ENCODE measurements at regions not wholly inside any gene's neighbourhood (a gene's known extent, or its start where the extent isn't known, plus 50 kb on each side); places are given as distances from the start of the nearest gene placed in this dataset.

- Histone ChIP-seq H2AFZ (ENCODE audit: control insufficient read depth, low read length) (no peak overlapping the region), H3K36me3 (ENCODE audit: control insufficient read depth in 2 of 2, extremely low read depth in 1 of 2, insufficient read depth in 2 of 2, low read length in 2 of 2) (no peaks in the 10 kb centered on the region), H3K9me1 (ENCODE audit: control insufficient read depth, extremely low read depth, insufficient read depth, low read length) (no peaks in the 10 kb centered on the region), H3K9me3 (ENCODE audit: control insufficient read depth, low read depth, low read length) (no peaks in the 10 kb centered on the region), H3K4me1 (ENCODE audit: control insufficient read depth, extremely low read depth, insufficient read depth, low read length) (no peaks in the 10 kb centered on the region), H3K27ac (ENCODE audit: control insufficient read depth, insufficient read depth, low read length) (no peak overlapping the region), H3K4me3 (ENCODE audit: control insufficient read depth in 2 of 3, extremely low read depth in 1 of 3, insufficient read depth in 2 of 3, low read depth in 1 of 3, low read length in 3 of 3) (no peak overlapping the region), H3K9ac (ENCODE audit: control insufficient read depth, extremely low read depth, insufficient read depth, low read length) (no peak overlapping the region), H3K27me3 (ENCODE audit: control insufficient read depth, extremely low read depth, insufficient read depth, low read length) (no peaks in the 10 kb centered on the region), H3K4me2 (ENCODE audit: control insufficient read depth, extremely low read depth, insufficient read depth, low read depth, low read length) (no peak overlapping the region), H4K20me1 (ENCODE audit: control insufficient read depth, extremely low read depth, insufficient read depth, low read length) (no peaks in the 10 kb centered on the region), H3K79me2 (ENCODE audit: control insufficient read depth, insufficient read depth, low read length) (no peaks in the 10 kb centered on the region)
- TF ChIP-seq CTCF (optimal IDR thresholded peaks at IDR 0.05 in 1 of 3, IDR thresholded peaks at IDR 0.05 in 1 of 3, conservative IDR thresholded peaks at IDR 0.05 in 1 of 3; ENCODE audit: extremely low read depth in 1 of 3, insufficient read depth in 2 of 3, low read length in 3 of 3) (no peak), EZH2 (IDR thresholded peaks at IDR 0.05; ENCODE audit: low read length) (no peak)
- DNase-seq (ENCODE audit: low read depth, low spot score): no peak
- dilution Hi-C loops (cut with MboI; ENCODE audit: extremely low pct_ligation_motif_present, low sequenced_read_pairs): no loop called here
- FAIRE-seq: no peak
These were observed 219.2 kb upstream of the FAT1 start for GRCh38 chr4:186942758-186943377.

DNA sequence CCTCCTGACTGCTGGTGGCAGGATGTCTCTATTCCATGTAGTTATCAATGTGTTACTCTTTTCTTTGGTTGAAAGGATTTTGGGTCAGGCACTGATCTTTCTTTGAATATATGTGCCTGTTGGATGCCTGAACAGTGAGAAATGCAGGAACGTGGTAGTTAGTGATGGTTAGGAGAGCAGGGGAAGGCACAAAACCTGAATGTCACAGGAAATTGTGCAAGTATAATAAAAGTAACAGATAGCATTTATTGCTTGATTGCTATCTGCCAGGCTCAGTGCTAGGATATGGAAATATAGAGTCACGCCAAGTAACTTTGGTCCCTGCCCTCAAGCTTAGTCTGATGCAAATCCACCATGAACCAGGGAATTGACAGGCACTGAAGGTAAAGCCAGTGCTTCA, 219.8 kb upstream of the FAT1 start:
- no peak for TF ChIP-seq EZH2 (IDR thresholded peaks at IDR 0.05; ENCODE audit: low read length)
- no peak for TF ChIP-seq CTCF (optimal IDR thresholded peaks at IDR 0.05 in 1 of 3, IDR thresholded peaks at IDR 0.05 in 1 of 3, conservative IDR thresholded peaks at IDR 0.05 in 1 of 3; ENCODE audit: extremely low read depth in 1 of 3, insufficient read depth in 2 of 3, low read length in 3 of 3)

More for the DNA sequence above, 219.8 kb upstream of the FAT1 start:
- H3K4me1 ChIP-seq (ENCODE audit: control insufficient read depth, extremely low read depth, insufficient read depth, low read length): no peaks in the 10 kb centered on the region
- H3K36me3 ChIP-seq (ENCODE audit: control insufficient read depth in 2 of 2, extremely low read depth in 1 of 2, insufficient read depth in 2 of 2, low read length in 2 of 2): no peaks in the 10 kb centered on the region
- no peaks in the 10 kb centered on the region for H4K20me1 ChIP-seq (ENCODE audit: control insufficient read depth, extremely low read depth, insufficient read depth, low read length)
- DNase-seq (ENCODE audit: low read depth, low spot score) (no peak), FAIRE-seq (no peak)
- H3K27ac ChIP-seq (ENCODE audit: control insufficient read depth, insufficient read depth, low read length): no peak overlapping the region
- dilution Hi-C loops (cut with MboI; ENCODE audit: extremely low pct_ligation_motif_present, low sequenced_read_pairs): no loop called here
- no peaks in the 10 kb centered on the region for H3K27me3 ChIP-seq (ENCODE audit: control insufficient read depth, extremely low read depth, insufficient read depth, low read length)
- H3K9ac ChIP-seq (ENCODE audit: control insufficient read depth, extremely low read depth, insufficient read depth, low read length): no peak overlapping the region
- H3K9me3 ChIP-seq (ENCODE audit: control insufficient read depth, low read depth, low read length): no peaks in the 10 kb centered on the region
- H3K4me2 ChIP-seq (ENCODE audit: control insufficient read depth, extremely low read depth, insufficient read depth, low read depth, low read length): no peak overlapping the region
- no peaks in the 10 kb centered on the region for H3K79me2 ChIP-seq (ENCODE audit: control insufficient read depth, insufficient read depth, low read length)
- H3K4me3 ChIP-seq (ENCODE audit: control insufficient read depth in 2 of 3, extremely low read depth in 1 of 3, insufficient read depth in 2 of 3, low read depth in 1 of 3, low read length in 3 of 3): no peak overlapping the region
- H3K9me1 ChIP-seq (ENCODE audit: control insufficient read depth, extremely low read depth, insufficient read depth, low read length): no peaks in the 10 kb centered on the region
- no peak overlapping the region for H2AFZ ChIP-seq (ENCODE audit: control insufficient read depth, low read length)
